ENCODE measurements at regions not wholly inside any gene's neighbourhood (a gene's known extent, or its start where the extent isn't known, plus 50 kb on each side); places are given as distances from the start of the nearest gene placed in this dataset.

DNA sequence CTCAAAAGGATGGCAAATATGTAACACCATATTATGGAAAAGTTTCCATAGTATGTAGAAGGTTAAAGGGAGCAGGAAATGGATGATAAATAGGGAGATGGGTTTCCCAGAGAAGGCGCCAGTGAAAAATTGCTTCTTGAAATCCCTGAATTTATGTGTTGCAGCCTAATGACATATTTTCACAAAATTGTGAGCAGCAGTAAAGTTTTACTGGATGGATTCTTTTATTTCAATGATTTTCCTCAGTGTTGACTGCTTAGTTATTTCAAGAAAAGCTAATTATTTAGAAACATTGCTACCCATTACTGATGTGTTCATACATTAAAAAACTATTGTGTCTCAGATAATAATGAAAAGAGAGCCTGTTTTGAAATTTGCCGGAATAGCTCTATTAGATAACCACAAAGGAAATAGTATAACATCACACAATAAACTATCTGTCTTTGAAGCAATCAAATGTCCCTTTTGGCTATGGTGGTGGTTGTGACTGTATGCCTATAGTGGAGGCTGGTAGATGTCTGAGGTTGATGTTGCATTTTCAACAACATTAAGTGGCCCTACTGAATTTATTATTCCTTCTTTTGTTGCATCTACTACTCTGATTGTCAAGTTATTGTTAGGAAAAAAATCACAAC, 169.9 kb upstream of the HAND2 start:
- TF ChIP-seq, protein P1, sequence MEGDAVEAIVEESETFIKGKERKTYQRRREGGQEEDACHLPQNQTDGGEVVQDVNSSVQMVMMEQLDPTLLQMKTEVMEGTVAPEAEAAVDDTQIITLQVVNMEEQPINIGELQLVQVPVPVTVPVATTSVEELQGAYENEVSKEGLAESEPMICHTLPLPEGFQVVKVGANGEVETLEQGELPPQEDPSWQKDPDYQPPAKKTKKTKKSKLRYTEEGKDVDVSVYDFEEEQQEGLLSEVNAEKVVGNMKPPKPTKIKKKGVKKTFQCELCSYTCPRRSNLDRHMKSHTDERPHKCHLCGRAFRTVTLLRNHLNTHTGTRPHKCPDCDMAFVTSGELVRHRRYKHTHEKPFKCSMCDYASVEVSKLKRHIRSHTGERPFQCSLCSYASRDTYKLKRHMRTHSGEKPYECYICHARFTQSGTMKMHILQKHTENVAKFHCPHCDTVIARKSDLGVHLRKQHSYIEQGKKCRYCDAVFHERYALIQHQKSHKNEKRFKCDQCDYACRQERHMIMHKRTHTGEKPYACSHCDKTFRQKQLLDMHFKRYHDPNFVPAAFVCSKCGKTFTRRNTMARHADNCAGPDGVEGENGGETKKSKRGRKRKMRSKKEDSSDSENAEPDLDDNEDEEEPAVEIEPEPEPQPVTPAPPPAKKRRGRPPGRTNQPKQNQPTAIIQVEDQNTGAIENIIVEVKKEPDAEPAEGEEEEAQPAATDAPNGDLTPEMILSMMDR (IDR thresholded peaks at IDR 0.05), result no peak
- TF ChIP-seq POLR2AphosphoS5 (IDR thresholded peaks at IDR 0.05), result no peak
- no peak for TF ChIP-seq POLR2A (IDR thresholded peaks at IDR 0.05)
